ENCODE measurements at regions not wholly inside any gene's neighbourhood (a gene's known extent, or its start where the extent isn't known, plus 50 kb on each side); places are given as distances from the start of the nearest gene placed in this dataset.
"Not testable (repeated sequence)": the region's sequence is repeated elsewhere in the genome, so short reads cannot be mapped to it uniquely, and the experiment has no call there.

DNA sequence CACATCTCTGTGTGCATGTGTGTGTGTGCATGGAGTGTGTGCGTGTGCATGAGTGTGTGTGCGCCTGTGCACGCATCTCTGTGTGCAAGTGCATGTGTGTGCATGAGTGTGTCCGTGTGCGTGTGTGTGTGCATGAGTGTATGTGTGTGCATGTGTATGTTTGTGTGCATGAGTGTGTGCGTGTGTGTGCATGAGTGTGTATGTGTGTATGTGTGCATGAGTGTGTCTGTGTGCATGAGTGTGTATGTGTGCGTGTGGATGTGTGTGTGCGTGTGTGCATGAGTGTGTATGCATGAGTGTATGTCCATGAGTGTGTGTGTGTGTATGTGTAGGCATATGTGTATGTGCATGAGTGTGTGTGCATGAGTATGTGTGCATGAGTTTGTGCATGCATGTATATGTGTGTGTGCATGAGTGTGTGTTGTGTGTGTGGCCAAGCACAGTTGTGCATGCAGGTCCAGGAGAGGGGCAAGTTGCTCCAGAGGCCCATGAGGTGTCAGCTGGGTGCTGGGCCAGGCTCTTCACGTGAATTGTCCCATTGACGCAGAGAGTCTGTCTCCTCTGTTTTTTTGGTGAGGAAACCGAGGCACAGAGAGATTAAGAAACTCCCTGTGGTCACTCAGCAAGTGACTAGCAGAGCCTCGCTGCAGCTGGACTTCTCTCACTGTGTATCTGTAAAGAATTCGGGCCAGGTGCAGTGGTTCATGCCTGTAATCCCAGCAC lies 75.5 kb downstream of the ASB1 start:
- no peak for DNase-seq (ENCODE audit: low read depth)

DNA sequence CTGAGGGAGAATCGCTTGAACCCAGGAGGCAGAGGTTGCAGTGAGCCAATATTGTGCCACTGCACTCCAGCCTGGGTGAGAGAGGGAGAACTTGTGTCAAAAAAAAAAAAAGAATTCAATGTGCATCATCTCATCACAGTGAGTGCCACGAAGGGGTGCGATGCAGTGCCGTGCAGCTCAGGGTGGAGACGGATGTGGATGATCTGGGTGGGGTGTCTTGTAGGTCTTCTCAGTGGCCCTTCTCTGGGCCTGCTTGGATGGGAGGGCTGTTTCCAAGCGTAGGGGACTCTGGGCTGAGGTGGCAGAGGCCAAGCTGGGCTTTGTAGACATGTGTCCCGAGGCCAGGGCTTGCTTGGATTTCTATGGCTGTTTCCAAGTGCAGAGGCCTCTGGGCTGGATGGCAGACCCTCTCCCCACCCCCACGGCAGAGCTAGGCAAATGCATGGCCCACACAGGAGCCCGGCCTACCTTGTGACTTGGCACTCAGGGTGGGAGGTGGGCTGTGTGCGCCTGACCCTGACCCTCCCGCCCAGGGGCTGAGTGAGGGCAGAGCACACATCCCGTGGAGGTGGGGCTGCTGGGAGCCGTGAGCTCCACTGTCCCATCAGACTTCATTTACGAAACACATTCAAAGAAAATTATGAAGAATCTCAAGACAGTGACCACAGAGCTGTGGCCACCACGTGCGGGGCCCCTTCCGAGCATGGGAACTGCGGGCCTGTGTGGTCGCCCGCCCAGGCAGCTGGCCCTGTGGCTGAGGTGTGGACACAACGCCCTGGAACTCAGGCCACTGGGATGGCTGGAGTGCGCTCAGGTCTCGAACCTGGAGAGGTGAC lies 76.4 kb downstream of the ASB1 start:
- DNase-seq (ENCODE audit: low read depth) = no peak

DNA sequence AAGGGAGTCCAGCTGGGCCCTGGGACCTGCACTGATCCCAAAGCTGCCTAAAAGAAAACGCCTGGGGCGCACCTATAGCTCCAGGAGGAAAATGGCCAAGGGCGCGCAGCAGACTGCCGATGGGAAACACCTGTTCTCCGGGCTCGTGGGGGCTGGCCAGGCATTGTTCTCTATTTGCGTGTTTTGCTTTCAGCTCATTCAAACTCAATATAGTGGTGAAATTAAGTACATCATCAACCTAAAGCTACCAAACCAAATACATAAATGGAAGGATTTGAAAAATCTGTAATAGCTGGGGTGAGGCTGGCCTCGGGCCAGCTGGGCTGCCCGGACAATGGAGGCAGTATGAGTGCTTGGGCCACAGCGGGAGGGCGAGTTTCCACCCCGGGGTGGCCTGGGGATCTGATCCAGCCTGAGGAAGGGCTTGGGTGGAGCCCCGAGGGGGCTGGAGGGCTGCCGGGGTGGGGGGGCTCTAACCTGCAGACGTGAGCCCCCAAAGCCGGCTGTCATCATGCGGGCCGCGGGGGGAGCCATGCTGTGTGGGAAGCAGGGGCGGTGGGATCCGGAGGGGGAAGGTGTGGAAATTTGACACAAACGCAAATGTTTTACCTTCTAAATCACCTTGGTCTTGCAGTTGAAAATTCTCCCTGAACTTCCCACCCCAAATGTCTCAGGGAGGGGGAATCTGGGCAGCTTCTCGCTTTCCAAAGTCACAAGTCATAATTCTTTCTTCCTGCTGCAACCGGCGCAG lies 77.6 kb downstream of the ASB1 start:
- DNase-seq (ENCODE audit: low read depth) = no peak

DNA sequence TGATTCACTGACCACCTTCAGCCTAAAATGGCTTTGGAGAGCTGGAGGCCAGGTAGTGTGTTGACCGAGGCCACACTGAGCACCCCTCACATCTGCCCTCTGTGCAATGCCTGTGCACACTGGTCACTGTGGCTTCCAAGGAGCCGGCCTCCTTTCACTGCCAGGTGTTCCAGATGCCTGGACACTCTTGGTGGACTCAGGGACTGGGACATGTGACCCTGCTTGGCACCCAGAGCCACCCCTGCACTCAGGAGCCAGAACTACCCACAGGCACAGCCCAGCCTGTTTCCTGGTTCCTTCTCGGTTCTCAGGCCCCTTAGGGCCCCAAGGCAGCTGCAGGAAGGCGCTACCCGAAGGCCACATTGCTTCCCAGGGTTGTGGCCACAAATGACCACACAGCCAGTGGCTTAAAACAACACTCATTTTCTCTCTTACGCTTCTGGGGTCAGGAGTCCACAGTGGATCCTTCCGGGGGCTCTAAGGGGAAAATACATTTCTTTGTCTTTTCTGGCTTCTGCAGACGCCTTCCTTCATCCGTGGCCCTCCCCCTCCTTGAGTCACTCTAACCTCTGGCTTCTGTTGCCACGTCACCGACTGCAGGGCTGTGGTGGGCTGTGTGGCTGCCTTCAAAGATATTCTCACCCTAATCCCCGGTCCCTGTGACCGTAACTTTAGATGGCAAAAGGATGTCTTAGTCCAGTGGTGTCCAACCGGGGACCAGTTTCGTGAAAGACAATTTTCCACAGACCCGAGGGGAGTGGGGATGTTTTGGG lies 78.6 kb downstream of the ASB1 start:
- no peak for DNase-seq (ENCODE audit: low read depth)

DNA sequence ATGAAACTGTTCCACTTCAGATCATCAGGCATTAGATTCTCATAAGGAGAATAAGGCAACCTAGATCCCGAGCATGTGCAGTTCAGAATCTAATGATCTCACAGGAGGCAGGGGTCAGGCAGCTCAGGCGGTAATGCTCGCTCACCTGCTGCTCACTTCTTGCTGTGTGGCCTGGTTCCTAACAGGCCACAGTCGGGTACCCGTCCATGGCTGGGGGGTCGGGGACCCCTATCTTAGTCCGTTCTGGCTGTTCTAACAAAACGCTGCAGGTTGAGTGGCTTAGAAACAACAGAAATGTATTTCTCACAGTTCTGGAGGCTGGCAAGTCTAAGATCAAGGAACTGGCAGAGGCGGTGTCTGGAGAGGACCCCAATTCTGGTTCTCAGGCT lies 79.2 kb downstream of the ASB1 start:
- DNase-seq (ENCODE audit: low read depth) = no peak

DNA sequence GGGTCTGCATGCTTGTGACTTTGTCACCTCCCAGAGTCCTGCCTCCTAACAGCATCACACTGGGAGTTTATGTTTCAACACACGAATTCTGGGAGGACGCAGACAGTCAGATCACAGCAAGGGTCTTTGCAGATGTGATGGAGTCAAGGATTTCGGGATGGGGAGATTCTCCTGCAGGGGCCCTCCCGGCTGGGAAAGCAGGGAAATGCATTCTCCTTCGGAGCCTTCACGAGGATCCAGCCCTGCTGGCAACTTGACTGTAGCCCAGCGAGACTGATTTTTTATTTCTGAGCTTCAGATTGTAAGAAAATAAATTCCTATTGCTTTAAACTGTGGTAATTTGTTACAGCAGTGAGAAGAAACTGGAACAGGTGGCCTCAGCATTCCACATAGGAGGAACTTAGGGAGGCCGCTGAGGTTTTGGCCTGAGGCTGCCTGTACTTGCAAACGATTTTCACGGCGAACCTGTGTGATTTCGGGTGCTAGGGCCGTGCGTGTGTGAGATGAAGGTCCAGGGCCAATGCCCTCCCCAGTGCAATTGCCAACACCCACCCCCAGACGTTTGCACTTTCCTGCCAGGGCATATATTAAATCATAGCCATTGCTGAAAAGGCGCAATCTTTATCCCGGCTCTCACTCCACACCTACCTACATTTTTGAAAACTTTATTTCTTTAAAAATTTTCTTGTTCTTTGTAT lies 79.8 kb downstream of the ASB1 start:
- DNase-seq (ENCODE audit: low read depth) = no peak

DNA sequence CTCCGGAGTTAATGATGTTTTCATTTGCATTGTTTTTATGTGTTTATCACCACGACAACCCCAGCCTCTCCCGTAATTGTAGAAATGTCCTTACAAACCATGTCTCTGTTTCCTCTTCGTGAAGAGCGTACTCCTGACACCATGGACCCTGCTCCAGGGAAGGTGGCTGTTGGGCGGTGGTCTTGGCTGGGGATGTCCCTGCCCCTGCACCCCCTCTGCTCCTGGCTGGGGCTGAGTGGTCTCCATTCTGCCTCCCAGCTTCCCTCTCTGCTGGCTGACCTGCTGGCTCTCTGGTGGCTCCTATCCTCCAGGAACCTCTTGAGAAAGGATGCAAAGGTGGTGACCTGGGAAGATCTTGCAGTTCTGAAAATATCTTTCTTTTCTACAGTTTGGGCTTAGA lies 81.1 kb downstream of the ASB1 start:
- no peak for DNase-seq (ENCODE audit: low read depth)

DNA sequence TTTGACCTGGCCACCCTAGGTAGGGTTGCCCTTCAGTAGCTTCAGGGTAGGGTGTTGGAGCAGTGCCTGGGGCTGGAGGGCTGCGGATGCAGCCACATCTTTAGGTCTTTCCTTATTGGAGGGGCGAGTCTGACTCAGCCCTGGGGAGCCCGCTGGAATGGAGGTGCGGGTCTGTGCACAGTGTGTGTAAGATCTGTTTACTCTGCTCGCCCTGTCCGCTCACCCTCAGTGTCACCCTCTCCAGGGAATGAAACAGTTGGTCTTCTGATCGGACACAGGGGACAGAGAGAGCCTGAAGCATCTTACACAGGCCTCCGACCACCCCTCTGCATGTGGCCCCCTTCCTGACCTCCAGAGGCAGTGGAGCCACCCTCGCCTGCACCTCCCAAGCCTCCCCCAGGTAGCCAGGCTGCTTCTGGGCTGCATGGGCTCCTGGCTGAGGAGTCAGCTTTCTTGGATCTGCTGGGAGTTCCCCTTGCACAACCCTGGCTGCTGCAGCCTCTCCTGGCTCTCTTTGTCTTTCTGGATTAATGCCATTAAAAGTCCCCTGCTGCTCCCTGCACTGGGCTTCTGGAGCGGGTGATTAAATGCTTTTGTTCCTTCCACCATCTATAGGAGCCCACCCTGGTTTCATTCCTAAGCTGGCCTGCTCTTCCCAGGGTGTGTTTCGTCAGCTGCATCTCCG lies 82.6 kb downstream of the ASB1 start:
- DNase-seq (ENCODE audit: low read depth) = no peak

DNA sequence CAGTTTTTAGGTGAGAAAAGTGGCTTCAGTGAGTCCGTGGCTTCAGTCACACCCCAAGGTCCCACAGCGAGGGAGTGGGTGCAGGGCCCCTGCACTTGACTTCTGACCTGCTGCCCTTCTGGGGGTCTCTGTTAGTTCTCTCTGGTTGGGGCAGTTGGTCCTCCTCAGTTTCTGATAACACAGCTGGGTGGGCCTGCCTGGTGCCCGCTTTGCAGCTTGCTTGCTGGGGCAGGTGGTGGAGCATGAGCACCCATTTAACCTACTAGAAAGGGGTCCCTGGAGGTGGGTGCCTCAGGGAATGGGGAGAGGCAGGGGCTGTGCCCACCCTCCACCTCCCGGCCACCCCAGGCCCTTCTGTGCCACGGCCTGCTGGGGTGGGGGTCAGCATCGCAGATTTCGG lies 83.2 kb downstream of the ASB1 start:
- DNase-seq (ENCODE audit: low read depth) = no peak

DNA sequence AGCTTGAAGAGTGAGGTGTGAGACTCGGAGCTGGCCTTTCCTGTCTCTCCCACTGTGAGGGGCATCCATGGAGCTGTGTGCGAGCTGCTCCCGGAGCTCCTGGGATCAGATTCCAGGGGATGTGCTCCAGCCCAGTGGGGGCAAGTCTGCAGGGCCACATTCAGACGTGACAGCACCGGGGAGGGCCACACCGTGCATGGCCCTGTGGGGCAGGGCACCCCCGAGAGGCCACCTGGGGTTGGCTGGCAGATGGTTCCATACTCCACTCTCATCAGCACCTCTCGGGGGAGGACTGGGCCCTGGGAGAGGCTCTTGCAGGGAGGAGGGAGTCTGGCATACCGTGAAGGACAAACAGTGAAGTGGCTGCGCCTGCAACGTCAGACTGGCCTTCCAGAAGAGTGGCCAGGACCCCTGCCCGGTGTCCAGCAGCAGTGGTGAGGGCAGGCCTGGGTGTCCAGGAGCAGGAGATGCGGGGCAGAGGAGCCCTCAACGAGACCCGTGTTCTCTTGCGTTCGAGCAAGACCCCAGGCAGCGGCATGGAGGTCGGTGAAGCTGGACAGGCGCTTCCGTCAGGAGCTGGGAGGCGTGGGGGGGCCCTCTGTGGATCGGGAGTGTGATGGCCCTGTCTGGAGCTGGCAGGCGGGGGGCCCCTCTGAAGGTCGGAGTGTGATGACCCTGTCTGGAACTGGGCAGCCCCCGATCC lies 84.3 kb downstream of the ASB1 start:
- DNase-seq (ENCODE audit: low read depth) = no peak

DNA sequence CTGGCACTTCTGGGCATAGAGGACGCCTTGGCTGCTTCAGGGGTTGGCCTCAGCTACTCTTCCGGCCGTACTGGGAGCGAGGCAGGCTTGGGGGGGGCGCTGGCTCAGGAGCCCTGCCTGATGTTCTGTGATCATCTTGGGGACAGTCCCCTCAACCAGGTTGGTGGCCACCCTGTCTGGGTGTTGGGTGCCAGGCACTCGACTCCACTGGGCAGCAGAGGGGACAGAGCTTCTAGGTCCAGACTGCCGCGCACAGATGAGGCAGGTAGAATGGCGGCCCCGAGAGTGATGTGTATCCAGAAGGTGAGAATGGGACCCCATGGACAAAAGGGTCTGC lies 84.9 kb downstream of the ASB1 start:
- no peak for DNase-seq (ENCODE audit: low read depth)

DNA sequence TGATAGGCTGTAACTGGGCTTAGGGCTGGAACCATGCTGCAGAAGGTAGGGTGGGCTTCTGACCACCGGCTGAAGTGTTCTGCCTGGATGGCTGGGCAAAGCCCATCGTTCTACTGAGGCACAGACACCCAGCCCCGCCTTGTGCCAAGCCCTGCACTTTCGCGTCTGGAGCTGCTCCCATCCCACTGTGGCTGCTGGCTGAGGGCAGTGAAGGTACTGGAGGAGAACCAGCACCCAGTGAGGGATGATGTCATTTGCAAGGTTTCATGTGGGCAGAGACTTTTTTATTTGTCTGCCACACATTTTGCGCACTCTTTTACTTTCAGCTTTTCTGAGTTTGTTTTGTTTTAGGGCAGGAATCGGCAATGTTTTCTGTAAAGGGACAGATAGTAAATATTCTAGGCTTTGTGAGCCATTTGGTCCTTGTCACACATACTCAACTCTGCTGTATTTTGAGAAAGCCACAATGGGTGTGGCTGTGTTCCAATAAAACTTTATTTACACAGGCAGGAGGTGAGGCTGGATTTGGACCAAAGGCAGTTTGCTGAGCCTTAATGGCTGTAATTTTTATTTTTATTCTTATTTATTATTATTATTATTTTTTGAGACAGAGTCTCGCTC lies 85.6 kb downstream of the ASB1 start:
- no peak for DNase-seq (ENCODE audit: low read depth)

DNA sequence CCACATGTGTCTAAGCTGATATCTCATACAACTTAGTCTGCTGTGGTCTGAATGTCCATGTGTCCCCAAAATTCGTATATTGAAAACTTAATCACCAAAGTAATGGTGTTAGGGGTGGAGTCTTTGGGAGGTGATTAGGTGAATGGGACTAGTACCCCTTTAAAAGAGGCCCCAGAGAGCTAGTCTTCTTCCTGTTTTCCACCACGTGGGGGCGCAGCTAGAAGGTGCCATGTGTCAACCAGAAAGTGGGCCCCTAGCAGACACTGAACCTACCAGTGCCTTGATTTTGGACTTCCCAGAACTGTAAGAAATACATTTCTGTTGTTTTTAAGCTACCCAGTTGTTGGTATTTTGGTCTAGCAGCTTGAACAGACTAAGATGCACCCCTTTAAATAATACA lies 86.6 kb downstream of the ASB1 start:
- no peak for DNase-seq (ENCODE audit: low read depth)

DNA sequence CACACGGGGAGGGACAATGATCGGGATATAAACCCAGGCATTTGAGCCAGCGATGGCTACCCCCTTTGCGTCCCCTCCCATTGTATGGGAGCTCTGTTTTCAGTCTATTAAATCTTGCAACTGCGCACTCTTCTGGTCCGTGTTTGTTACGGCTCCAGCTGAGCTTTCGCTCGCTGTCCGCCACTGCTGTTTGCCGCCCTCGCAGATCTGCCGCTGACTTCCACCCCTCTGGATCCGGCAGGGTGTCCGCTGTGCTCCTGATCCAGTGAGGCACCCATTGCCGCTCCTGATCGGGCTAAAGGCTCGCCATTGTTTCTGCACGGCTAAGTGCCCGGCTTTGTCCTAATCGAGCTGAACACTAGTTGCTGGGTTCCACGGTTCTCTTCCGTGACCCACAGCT lies 87.3 kb downstream of the ASB1 start:
- not testable (repeated sequence) for DNase-seq (ENCODE audit: low read depth)

DNA sequence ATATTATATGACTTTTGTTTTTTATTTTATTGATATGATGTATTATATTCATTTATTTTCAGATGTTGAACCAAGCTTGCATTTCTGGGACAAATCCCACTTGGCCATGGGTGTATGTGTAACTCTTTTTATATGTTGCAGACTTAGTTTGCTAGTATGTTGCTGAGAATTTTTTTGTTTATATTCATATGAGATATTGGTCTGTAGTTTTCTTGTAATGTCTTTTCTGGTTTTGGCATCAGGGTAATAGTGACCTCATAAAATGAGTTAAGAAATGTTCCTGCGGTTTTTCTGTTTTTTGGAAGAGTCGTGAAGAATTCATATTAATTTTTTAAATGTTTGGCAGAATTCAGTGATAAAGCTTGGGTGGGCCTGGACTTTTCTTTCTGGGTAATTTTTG lies 88.7 kb downstream of the ASB1 start:
- no peak for DNase-seq (ENCODE audit: low read depth)

DNA sequence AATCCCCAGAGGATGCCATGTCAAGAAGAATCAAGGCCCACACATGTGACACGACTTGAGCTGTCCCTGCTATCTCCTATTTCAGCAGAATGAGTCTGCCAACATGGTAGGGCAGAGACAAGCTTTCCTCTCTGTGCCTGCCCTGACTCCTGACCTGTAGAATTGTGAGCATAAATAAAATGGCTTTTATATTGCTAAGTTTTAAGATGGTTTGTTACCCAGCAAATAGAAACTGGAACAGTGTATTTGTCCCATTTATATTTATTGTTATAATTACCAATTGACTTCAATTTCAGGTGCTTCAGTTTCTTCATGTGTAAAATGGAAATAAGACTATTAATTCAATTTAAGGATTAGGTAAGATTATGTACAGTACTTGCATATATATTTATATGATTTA lies 90.5 kb downstream of the ASB1 start:
- DNase-seq (ENCODE audit: low read depth) = no peak

DNA sequence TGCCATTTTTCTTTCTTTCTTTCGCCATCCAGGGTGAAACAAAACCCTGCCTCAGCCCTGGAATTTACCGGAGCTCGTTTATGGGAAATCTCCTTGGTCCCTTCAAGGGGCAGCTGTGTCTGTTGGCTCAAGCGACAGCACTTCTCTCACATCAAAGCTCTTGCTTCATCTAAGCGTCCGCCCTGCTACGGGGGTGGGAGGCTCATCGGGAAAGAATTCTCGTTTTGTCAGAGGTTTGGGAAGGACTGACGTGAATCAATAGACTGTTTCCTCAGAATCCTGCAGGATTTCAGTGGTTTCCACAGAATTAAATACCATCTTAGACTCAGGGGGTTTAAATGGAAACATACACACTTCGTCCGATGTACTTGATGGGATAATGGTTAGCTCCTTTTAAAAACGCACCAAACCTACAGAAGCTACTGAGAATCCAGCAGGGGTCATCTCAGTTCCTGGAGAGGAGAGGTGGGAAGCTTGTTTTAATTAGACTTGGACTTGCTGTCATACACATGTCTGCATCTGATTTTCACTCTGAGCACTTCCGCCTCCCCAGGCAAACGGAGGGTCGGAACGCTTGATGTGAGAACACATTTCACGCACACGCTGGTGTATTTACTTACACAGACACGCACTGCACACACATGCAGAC lies 91.6 kb downstream of the ASB1 start:
- DNase-seq (ENCODE audit: low read depth) = no peak

DNA sequence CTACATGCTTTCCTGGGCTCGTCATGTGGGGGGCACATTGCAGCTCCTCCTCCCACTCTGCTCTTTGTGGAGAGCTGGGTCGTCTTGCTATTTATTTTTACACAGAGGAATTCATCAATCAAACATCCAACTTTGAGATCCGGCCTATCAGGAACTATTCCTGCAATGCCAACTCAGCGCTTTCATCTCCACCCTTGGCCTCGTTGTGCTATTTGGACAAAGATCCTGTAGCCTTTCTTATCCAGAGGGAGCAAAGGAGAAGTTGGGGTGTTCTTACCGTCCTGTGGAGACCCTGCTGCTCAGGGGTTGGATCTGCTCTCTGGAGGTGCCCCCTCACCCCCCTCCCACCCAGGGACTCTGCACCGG lies 92.1 kb downstream of the ASB1 start:
- no peak for DNase-seq (ENCODE audit: low read depth)

DNA sequence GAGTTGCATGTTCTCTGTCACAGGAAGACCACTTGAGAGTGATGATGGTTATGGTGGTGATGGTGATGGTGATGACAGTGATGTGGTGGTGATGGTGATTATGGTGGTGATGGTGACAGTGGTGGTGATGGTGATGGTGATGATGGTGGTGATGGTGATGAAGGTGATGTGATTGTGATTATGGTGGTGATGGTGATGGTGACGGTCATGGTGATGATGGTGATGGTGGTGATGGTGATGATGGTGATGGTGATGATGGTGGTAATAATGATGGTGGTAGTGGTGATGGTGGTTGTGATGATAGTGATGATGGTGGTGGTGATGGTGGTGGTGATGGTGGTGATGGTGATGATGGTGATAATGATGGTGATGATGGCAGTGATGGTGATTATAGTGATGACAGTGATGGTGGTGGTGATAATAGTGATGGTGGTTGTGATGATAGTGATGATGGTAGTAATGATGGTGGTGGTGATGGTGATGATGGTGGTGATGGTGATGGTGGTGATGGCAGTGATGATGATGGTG lies 93.7 kb downstream of the ASB1 start:
- DNase-seq (ENCODE audit: low read depth) = no peak

All from HS-27A (cell line).